ENCODE measurements at regions not wholly inside any gene's neighbourhood (a gene's known extent, or its start where the extent isn't known, plus 50 kb on each side); places are given as distances from the start of the nearest gene placed in this dataset.
A peak's percentile ranks its signal among the peaks of the same experiment; 100 is the strongest.

GRCh38 chr3:7881946-7882345, 619.7 kb upstream of the LMCD1 start:
- Histone ChIP-seq H3K36me3 (no peaks in the 10 kb centered on the region), H3K27me3 (no peaks in the 10 kb centered on the region), H3K4me1 (no peaks in the 10 kb centered on the region), H3K27ac (no peak overlapping the region), H3K4me3 (no peak overlapping the region), H3K9me3 (peaks cover 0 to 7% (median 0%) of the 10 kb centered on the region in 4 donors)
- WGBS, 5 donors: 69 to 86% (median 71%) methylated on average over 2 of the region's 2 CpGs
- no peak for DNase-seq
- intact Hi-C loops (cut with DNase I; ENCODE audit: low total_unique reads): no loop called here
- no peak for TF ChIP-seq POLR2AphosphoS5 (IDR thresholded peaks at IDR 0.05)
- no peak for TF ChIP-seq EP300 (IDR thresholded peaks at IDR 0.05)
- TF ChIP-seq CTCF (IDR thresholded peaks at IDR 0.05): no peak
- no peak for TF ChIP-seq POLR2A (IDR thresholded peaks at IDR 0.05)

- DNase-seq: peak in 1 of 2 donors; percentile 14
- intact Hi-C loops (cut with DNase I; ENCODE audit: low total_unique reads): no loop called here
- Histone ChIP-seq H3K4me3 (no peak overlapping the region), H3K9me3 (peaks cover 0 to 8% (median 0%) of the 10 kb centered on the region in 4 donors), H3K27ac (no peak overlapping the region), H3K36me3 (no peaks in the 10 kb centered on the region), H3K4me1 (no peaks in the 10 kb centered on the region), H3K27me3 (no peaks in the 10 kb centered on the region)
- TF ChIP-seq POLR2A (IDR thresholded peaks at IDR 0.05) (no peak), EP300 (IDR thresholded peaks at IDR 0.05) (no peak), POLR2AphosphoS5 (IDR thresholded peaks at IDR 0.05) (no peak), CTCF (IDR thresholded peaks at IDR 0.05) (no peak)
- WGBS, 5 donors: 29 to 59% (median 43%) methylated on average over 2 to 5 of the region's 5 CpGs
Measured at GRCh38 chr3:7897655-7898054, 604.0 kb upstream of the LMCD1 start.

GRCh38 chr3:7913283-7913682, 588.3 kb upstream of the LMCD1 start:
- 83 to 91% (median 85%) methylated on average over 1 of the region's 1 CpG for WGBS, 5 donors
- no peak overlapping the region for H3K27ac ChIP-seq
- H3K9me3 ChIP-seq: no peaks in the 10 kb centered on the region
- H3K4me3 ChIP-seq: no peak overlapping the region
- H3K4me1 ChIP-seq: no peaks in the 10 kb centered on the region
- H3K27me3 ChIP-seq: no peaks in the 10 kb centered on the region
- intact Hi-C loops (cut with DNase I; ENCODE audit: low total_unique reads): no loop called here
- TF ChIP-seq POLR2A (IDR thresholded peaks at IDR 0.05) (no peak), CTCF (IDR thresholded peaks at IDR 0.05) (no peak), EP300 (IDR thresholded peaks at IDR 0.05) (no peak)
- H3K36me3 ChIP-seq: no peaks in the 10 kb centered on the region
- no peak for DNase-seq

GRCh38 chr3:7915356-7915755, 586.3 kb upstream of the LMCD1 start:
- 76 to 88% (median 77%) methylated on average over 4 of the region's 4 CpGs for WGBS, 5 donors
- no peak for TF ChIP-seq CTCF (IDR thresholded peaks at IDR 0.05)
- no peak for TF ChIP-seq POLR2A (IDR thresholded peaks at IDR 0.05)
- TF ChIP-seq EP300 (IDR thresholded peaks at IDR 0.05): no peak
- no peak for TF ChIP-seq POLR2AphosphoS5 (IDR thresholded peaks at IDR 0.05)

More at GRCh38 chr3:7915356-7915755, 586.3 kb upstream of the LMCD1 start:
- H3K27ac ChIP-seq: no peak overlapping the region
- H3K27me3 ChIP-seq: no peaks in the 10 kb centered on the region
- H3K36me3 ChIP-seq: no peaks in the 10 kb centered on the region
- no peaks in the 10 kb centered on the region for H3K4me1 ChIP-seq
- H3K4me3 ChIP-seq: no peak overlapping the region
- no peak for DNase-seq
- intact Hi-C loops (cut with DNase I; ENCODE audit: low total_unique reads): no loop called here
- H3K9me3 ChIP-seq: no peaks in the 10 kb centered on the region

Measured in stomach (tissue), 8 donors.